ENCODE measurements at regions not wholly inside any gene's neighbourhood (a gene's known extent, or its start where the extent isn't known, plus 50 kb on each side); places are given as distances from the start of the nearest gene placed in this dataset.
"Not testable (repeated sequence)": the region's sequence is repeated elsewhere in the genome, so short reads cannot be mapped to it uniquely, and the experiment has no call there.

- no peak for DNase-seq
Observed at GRCh38 chr11:70551351-70552166, 153.2 kb downstream of the CTTN start.

DNA sequence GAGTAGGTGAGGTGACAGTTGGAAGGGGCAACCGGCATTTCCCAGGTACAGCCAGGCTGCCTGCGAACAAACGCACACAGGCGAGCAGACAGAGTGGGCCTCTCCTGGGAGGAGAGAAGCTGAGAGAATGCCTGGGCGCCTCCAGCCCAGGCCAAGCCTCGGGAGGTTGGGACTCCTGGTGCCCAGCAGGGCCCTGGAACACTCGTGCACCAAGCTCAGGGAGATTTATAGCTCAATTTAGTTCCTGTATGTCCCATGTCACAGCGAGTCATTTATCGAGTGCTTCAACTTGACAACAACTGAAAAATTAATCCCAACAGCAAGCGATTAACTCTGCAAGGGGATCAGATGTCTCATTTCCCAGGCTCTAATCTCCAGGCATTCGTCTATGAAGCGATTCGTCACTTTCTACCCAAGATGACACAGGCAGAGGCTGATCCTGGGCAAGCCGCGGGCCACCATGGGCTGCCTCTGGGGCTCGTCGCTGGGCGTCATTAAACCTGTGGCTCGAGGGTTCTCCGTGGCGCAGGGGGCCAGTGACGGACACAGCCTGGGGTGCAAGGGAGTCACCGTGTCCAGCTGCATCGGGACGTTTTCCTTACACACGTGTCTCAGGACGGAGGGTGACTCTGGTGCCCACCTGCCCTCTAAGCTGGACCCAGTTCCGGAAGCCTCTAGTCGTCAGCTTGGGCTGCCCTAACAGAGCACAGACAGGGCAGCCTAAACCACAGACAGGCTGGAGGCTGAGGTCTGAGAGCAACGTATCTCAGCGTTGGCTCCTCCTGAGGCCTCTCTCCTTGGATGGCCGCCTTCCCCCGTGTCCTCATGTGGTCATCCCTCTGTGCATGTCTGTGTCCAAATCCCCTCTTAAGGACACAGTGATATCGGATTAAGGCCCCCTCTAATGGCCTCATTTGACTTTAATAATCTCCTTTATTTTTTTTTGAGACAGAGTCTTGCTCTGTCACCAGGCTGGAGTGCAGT, 154.1 kb downstream of the CTTN start:
- no peak for DNase-seq

GRCh38 chr11:70555078-70555477, 156.7 kb downstream of the CTTN start:
- DNase-seq = no peak

GRCh38 chr11:70556884-70557741, 158.8 kb downstream of the CTTN start:
- DNase-seq = no peak

- no peak for DNase-seq
Observed at GRCh38 chr11:70557742-70558485, 159.6 kb downstream of the CTTN start.

- no peak for DNase-seq
Observed at GRCh38 chr11:70558681-70559080, 160.4 kb downstream of the CTTN start.

DNA sequence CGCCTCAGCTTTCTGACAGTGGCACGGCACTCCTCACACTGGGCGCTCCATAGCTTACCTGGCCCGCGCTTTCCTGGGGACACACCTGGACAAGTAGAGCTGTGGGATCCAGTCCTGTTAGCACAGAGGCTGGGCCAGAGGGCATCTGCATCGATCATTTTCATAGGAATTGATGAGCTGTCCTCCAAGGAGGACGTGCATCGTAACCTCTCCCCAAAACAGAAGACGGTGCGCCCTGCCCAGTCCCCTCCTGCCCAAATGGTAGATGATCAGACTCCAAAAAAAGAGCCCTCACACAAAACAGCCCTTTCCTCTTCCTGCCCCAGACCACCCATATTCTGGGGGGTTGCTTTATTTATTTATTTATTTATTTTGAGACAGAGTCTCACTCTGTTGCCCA, 161.2 kb downstream of the CTTN start:
- DNase-seq = no peak

DNA sequence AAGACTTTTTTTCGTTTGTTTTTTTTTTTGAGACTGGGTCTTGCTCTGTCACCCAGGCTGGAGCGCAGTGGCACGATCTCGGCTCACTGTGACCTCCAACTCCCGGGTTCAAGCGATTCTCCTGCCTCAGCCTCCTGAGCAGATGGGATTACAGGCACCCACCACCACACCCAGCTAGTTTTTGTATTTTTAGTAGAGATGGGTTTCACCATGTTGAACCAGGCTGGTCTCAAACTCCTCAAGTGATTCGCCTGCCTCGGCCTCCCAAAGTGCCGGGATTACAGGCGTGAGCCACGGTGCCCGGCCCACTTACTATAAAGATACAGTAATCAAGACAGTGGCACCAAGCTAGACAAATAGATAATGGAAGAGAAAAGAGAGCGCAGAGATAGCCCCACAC, 162.3 kb downstream of the CTTN start:
- DNase-seq = not testable (repeated sequence)

DNA sequence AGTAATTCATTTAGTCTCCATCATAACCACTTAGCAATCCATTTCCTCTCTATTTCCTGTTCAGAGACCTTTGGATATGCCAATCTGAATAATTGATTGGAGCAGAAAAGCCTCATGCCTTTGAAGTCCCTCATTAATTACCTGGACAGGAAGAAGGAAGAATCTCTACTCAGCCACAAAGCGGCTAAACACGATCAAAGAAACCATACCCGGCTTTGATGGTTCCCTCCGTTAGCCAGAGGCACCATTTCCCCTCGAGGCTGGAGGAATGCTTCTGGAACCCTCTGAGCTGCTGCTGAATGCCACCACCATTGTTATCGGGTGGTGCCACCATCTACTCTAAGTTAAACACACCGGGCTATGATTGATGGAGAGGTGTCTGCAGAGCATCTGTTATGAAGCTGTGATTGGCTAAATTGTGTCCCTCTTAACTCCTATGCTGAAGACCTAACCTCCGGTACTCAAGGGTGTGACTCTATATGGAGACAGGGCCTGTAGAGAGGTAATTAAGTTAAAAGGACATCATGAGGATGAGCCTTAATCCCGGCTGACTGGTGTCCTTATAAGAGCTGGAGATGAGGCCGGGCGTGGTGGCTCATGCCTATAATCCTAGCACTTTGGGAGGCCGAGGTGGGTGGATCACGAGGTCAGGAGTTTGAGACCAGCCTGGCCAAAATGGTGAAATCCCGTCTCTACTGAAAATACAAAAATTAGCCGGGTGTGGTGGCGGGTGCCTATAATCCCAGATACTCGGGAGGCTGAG, 168.6 kb downstream of the CTTN start:
- DNase-seq = no peak

GRCh38 chr11:70567680-70568034, 169.3 kb downstream of the CTTN start:
- no peak for DNase-seq

- DNase-seq = no peak
Observed at GRCh38 chr11:70568035-70568813, 169.9 kb downstream of the CTTN start.

- no peak for DNase-seq
Observed at GRCh38 chr11:70568814-70569617, 170.7 kb downstream of the CTTN start.

- DNase-seq = no peak
Observed at GRCh38 chr11:70569618-70569890, 171.2 kb downstream of the CTTN start.

DNA sequence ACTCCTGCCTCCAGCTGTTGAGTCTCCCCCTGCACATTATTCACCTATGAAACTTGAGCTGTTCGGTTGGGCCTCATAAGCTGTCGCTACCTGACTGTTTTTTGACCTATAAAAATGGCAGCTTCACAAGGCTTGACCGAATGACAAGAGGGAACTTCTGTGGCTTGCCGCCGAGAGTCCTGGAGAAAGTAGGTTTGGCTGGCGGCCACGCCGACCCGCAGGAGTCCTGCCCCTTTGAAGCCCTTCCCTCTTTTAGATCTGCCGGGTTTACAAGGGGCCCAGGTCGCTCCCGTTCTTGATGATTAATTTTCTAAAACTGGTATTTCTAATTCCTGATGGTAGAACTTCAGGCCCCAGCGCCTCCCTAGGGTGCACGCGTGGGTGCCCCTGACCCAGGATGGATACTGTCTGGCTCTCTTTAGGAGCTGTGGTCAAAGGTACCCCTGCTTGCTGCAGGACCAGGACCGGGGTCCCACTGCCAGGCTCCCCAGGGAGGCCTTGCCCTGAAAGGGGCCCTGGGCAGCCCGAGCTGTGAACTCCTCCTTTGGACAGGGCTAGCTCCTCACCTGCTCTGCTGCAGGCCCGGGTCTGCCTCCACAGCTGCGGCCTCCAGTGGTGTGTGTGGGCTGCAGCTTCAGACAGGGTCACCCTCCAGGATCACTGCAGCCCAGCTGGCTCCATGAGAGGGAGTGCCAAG, 171.8 kb downstream of the CTTN start:
- no peak for DNase-seq

DNA sequence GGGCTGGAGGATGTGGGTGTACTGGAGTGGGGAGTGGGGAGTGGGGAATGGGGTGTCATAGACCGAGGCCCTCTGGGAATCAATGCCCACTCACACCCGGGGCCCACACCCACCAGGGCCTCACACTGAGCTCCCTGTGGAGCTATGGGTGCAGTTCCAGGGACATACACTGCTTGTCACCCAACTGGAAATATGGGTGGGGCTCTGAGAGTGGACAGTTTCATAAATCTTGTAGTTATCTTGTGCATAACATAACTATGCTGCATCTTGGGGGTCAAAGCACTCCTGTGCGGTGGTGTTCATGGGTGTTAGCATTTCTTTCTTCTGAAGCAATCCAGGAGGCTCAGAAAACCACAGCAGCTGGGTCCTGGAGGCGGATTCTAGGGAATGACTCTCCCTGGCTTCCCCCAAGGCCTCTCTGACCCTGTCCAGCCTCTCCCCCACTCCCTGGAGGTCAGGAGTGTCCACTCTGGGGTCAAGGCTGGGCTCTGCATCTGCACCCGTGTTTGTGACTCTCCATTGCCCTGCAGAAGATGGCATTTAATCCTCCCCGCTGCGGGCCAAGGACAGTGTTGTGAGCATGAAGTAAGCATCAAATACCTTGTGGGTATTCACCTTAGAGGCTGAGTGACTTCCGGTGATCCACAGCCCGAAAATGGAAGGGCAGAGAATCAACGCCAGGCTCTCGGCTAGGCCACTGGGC, 172.5 kb downstream of the CTTN start:
- no peak for DNase-seq

DNA sequence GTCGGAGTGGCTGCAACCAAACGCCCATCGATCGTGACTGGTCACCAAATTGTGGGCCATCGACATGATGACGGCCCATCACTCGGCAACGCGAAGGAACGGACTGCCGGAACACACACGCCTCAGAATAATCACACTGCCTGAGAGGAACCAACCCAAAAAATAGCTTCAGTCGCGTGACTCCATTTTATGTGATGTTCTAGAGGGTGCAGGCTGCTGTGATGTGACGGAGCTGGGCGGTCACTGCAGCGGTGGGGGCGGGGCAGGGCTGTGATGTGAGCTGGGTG, 174.6 kb downstream of the CTTN start:
- no peak for DNase-seq

DNA sequence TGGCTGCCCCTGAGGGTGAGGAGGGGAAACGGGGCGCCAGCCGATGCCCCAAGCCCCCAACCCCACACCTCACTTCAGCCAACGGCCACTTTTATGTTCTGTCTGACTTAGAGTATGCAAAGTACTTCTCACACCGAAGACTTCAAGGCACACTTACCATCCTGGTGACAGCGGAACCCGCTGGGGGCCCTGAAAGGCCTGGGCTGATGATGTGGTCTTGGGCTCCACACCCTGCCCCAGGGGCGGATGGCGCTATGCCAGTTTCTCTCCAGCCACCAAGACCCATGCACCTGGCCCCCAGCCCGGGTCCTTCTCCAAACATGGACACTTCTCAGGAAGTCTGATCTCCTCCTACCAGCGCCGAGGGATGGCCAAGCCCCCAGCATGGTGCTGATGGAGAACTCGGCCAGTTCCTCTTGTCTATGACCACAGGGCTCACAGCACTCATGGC, 175.4 kb downstream of the CTTN start:
- DNase-seq = no peak

- no peak for DNase-seq
Observed at GRCh38 chr11:70574725-70575347, 176.5 kb downstream of the CTTN start.
